C4-2B (cell line): ENCODE measurements at regions not wholly inside any gene's neighbourhood (a gene's known extent, or its start where the extent isn't known, plus 50 kb on each side); places are given as distances from the start of the nearest gene placed in this dataset.

Experiments used
- H3K27ac ChIP-seq: fragments of 450-650 bp; 2 replicates; pipeline ENCODE4 v1.5.1; 2017
- CTCF ChIP-seq: fragments of 450-650 bp; conservative IDR thresholded peaks from 2 replicates; pipeline ENCODE4 v1.5.1; 2017; ENCODE audit warnings: mild to moderate bottlenecking
- ZFX ChIP-seq: fragments of 450-650 bp; IDR thresholded peaks from 2 replicates; pipeline ENCODE4 v1.6.1; 2017

- no peak overlapping the region for H3K27ac ChIP-seq
- TF ChIP-seq CTCF = no peak
- no peak for TF ChIP-seq ZFX
Measured at GRCh38 chr5:164332349-164333196, 827.2 kb downstream of the MAT2B start.

- H3K27ac ChIP-seq = no peak overlapping the region
- TF ChIP-seq ZFX (no peak), CTCF (no peak)
Measured at GRCh38 chr5:164335837-164336236, 830.4 kb downstream of the MAT2B start.

- TF ChIP-seq ZFX (no peak), CTCF (no peak)
- H3K27ac ChIP-seq = no peak overlapping the region
Measured at GRCh38 chr5:164336276-164336675, 830.9 kb downstream of the MAT2B start.

GRCh38 chr5:164336906-164337305 is 831.5 kb downstream of the MAT2B start:
- no peak overlapping the region for H3K27ac ChIP-seq
- TF ChIP-seq ZFX (no peak), CTCF (no peak)

- TF ChIP-seq ZFX (no peak), CTCF (no peak)
- no peak overlapping the region for H3K27ac ChIP-seq
Measured at GRCh38 chr5:164341056-164341619, 835.7 kb downstream of the MAT2B start.

- no peak overlapping the region for H3K27ac ChIP-seq
- no peak for TF ChIP-seq ZFX
- no peak for TF ChIP-seq CTCF
Measured at GRCh38 chr5:164345173-164345849, 839.9 kb downstream of the MAT2B start.

GRCh38 chr5:164345853-164346252 is 840.4 kb downstream of the MAT2B start:
- H3K27ac ChIP-seq = no peak overlapping the region
- no peak for TF ChIP-seq CTCF
- TF ChIP-seq ZFX = no peak
